ENCODE measurements at regions not wholly inside any gene's neighbourhood (a gene's known extent, or its start where the extent isn't known, plus 50 kb on each side); places are given as distances from the start of the nearest gene placed in this dataset.
"Not testable (repeated sequence)": the region's sequence is repeated elsewhere in the genome, so short reads cannot be mapped to it uniquely, and the experiment has no call there.

DNA sequence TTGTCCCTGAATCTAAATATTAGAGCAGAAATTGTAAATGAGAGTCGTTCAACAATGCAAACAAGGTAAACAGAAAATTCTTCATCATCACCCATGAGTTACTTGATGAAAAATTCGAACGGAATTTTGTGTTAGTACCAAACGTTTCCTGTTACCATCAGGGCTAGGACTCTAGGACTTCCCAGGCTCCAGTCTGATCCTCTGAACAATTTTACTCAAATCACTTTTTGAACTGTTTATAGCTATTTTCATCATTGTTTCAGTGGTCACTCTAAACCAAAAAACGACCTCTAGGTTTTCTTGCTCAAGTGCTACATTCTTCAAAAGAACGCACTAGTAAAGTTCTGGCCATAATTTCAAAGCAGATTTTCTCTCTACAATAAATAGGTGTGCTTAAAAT, 273.3 kb downstream of the MREG start:
- DNase-seq: no peak

DNA sequence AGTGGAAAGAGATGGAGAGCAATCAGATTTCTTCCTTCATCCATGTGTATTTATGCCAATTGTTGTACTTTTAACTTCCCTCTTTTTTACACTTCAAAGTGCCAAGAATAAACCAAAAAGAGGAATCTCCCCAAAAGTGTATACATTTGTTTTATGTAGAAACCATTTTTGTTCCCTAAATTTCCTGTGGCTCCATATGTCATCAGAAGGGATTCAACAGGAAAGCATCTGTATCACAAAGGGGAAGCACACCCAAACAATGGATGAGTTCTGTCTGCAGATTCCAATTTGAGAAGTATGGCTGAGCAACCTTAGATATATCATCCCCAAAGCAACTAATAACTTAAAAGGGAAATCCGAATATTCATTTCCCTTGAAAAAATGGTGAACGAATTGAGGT, 275.0 kb downstream of the MREG start:
- DNase-seq: no peak

DNA sequence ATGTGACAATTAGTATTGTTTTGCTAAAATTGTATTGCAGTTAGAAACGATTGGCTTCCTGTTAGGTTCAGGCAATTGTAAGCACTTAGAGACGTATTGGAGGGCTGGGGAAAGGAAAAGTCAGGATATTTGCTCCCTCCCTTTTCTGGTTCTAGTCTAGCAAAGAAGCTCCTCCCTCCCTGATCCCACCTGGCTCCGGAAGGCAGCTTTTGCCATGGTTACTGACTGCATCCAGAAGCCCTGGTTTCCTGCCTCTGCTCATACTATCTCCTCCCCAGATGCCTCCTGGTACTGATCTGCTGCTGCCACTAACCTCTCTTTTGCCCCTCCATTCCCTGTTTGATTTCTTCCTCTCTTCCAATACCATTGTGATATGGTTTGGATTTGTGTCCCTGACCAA, 275.9 kb downstream of the MREG start:
- no peak for DNase-seq

DNA sequence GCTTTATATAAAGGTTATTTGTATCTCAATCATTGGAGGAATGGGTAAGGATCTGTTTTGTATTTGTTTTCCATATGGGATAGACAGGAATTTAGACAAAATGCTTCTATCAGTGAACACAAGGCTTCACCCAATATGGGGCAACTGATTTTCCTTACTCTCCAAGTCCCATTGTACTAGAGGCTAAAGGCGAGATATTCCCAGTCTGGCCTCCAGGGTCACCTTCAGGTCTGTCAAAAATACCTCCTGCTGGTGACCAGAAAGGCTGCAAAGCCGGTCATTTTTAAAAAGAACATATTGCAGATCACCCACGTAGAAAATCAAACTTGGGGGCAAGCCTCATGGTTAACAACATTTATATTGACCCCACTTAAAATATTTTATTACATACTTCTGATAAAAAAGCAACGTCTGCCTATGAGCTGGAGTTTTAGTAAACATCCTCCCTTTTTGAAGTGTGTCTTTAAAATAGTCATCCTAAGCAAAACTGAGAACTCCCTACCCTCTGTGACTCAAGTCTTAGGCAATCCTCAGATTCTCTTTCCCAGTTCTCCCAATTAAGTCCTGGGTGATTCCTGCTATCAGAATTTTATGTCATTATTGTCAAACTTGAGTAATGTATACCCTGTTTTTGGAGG, 276.6 kb downstream of the MREG start:
- DNase-seq: no peak

DNA sequence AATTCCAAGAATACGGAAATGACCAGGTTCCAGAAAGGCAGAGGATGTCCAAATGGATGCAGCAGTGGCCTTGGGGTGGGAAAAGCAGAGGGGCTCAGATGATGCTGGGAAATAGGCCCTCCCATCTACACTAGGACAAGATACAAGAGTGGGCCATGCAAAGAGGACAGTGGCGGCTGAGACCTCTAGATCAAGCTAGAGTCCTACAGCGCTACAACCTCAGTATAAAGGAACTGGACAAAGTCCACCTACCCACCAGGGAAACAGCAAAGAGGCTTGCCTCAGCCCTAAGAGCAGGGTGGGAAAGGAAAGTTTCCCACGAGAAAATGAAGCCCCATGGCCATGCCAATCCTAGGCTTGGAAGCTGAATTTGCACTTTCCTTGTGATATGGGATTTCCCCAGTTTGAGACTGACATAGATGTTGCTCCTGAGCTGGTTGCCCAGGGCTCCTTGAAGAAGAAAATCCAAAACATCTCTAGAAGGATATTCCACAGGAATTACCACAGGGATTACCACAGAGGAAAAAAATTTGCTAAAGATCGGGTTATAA, 282.2 kb downstream of the MREG start:
- DNase-seq: no peak

DNA sequence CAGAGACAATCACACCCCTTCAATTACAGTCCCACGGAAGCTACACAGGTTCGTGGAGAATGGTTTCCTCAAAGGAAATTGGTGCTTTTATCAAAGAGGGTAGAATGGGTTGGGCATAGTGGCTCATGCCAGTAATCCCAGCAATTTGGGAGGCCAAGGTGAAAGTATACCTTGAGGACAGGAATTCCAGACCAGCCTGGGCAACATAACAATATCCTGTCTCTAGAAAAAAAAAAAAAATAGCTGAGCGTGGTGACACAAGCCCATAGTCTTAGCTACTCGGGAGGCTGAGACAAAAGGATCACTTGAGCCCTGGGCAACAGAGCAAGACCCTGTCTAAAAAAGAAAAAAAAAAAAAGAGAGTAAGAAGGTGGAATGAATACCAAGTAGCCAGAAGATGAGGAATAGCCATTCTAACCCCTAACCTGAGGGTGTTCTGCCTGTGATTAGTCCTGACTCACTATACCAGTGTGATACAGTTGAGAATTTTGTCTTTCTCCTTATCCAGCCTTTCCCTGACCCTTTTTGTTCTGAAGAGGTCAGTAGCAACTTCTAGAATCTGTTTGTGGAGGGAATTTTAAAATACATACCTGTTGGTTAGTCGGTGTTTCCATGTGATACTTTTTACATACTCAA, 283.2 kb downstream of the MREG start:
- DNase-seq: no peak

DNA sequence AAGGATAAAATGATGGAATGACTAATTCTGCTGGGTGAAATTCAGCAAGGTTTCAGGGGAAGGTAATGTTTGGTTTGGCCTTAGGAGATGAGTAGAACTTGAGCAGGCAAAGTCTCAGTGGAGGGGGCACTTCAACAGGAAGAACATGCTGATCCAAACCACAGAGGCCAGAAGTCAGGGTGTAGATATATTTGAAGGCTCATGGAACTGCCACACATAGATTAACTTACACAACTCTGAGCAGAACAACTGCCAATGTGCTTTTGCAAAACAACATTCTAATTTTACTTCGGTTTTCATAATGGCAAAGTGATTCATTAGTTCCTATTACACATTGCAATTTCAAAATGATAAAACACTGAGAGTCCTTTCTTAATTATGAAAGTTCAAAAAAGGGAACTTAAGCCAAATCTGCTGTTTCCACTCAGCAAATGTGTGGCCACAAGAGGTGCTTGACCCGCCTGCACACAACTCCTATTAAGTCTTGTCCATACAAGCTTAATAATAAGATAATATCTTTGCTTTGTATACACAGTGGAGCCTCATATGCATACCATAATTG, 284.8 kb downstream of the MREG start:
- no peak for DNase-seq

DNA sequence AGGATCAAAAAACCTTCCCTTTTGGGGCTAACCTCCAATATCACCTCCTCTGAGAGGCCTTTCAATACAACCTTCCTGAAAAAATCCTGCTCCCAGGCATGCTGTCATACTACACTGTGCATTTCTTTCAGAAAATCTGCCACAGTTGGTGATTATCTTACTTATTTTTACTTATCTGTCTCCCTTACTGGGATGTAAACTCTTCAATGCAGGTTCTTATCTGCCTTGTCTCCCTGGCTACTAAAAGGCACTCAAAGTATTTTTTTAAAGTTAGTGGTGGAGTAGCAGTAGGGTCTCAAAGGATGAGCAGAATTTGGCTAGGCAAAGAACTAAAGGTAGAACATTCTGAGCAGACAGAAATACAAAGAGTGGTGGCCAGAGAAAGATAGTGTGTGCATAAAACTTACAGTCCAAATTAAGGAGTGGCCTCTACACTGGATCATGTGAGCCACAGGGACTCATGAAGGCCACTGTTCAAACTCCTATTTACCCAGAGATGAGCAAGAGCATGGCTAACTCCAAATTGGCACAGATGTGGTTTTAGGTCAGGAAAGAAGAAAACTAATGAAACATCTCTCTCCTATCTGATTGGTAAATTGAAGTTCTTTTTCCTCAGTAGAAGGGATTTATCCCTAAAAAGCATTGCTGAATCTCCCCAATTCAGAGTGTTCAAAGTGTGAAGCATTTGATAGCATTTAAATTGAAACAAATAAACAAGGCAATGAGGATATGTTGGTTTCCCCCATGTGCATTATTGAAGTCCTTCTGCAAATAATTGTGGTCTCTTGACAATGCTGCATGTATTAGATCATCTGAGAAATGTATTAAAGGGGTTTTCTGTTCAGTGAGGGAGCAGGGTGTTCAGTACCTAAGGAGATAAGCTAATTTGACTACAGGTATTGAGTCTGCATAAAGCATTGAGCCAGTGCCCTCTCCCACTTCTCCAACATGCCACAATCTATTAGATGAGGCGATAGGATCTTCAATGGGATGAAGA, 285.5 kb downstream of the MREG start:
- DNase-seq: no peak

DNA sequence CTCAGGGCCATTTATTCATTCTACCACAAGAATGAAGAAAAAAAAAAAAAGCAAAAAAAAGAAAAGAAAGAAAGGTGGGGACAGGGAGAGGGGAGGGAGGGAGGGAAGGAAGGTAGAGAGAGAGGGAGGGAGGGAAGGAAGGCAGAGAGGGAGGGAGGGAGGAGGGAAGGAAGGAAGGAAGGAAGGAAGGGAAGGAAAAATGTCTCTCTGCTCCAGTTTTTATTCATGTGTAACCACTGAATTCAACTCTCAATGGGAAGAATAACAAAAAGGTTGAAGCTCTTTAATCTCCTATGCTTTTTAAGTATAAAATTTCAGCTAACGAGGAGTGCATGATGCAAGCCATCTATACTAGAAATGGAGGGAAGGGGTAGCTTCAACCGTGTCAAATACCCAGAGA, 287.3 kb downstream of the MREG start:
- no peak for DNase-seq

DNA sequence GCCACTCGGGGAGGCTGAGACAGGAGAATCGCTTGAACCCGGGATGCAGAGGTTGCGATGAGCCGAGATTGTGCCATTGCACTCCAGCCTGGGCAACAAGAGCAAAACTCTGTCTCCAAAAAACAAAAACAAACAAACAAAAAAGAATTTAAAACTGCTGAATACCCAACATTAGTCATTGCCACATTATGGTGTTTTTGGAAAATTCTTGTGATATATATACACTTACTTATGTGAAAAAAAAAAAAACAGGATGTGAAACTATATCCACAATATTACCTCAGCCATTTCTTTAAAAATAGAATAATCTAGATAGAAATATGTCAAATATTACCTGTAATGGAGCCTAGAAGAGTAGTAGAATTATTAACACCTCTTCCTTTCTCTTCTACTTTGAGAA, 288.3 kb upstream of the FN1 start:
- DNase-seq: no peak

DNA sequence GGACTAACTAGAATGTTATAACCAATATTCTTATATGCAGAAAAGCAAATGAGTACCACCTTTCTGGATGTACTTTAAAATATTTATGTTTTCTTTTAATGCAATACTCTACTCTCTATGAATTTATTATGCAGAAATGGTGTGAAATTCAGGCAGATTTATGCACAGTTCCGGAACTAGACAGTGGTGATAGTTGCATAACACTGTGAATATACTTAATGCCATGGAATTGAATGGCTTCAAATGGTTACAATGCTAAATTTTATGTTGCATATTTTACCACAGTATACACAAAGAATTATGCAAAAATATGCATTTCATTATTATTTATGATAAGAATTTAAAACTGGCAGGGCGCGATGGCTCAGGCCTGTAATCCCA, 287.8 kb upstream of the FN1 start:
- DNase-seq: no peak

DNA sequence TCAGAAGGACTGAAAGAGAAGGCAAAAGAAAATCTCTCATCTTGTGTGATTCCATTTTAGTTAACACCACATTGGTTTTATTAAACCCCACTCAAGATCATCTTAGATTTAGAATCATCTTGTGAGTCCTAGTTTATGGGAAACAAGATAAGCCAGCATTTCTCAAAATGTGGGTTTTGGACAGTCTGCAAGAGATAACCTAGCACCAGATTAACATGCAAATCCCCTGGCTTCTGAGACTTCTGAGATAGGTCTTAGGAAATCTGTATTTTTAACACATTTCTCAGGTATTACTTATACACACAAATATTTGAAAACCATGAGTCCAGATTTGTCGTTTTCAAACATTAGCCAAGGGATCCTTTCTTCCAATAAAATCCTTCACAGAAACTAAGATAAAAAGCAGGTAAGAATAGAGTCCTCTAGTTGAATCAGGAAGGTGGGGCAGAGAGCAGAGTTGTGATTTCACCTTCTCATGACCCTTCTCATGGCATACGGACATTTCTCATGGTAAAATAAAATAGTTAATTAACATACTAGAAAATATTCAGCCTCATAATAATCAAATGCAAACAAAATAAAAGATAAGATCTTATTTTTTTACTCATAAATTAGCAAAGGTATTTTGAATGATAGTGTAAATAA, 287.2 kb upstream of the FN1 start:
- no peak for DNase-seq

DNA sequence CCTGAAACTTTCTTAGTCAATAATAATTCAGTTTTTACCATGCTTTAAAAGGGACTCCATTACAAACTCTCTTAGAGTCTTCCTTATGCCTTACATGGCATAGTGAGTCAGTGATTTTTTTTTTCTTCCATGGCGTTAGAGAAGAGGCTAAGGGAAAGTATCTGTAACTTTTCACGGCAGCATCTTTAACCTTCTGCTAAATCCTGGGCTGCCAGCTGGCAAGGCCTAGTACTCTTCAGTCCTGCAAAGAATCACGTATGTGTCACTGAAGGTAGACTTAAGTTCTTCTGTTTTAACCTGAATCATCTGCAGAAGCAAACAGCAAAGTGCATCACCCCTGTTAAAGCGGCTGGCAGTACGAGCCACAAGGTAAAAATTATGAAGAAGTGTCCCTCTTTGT, 286.3 kb upstream of the FN1 start:
- DNase-seq: no peak

DNA sequence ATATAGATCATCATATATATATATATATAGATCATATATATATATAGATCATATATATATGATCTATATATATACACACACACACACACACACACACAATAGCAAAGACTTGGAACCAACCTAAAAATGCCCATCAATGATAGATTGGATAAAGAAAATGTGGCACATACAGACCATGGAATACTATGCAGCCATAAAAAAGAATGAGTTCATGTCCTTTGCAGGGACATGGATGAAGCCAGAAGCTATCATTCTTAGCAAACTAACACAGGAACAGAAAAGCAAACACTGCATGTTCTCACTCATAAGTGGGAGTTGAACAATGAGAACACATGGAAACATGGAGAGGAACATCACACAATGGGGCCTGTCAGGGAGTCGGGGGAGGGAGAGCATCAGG, 285.6 kb upstream of the FN1 start:
- not testable (repeated sequence) for DNase-seq

DNA sequence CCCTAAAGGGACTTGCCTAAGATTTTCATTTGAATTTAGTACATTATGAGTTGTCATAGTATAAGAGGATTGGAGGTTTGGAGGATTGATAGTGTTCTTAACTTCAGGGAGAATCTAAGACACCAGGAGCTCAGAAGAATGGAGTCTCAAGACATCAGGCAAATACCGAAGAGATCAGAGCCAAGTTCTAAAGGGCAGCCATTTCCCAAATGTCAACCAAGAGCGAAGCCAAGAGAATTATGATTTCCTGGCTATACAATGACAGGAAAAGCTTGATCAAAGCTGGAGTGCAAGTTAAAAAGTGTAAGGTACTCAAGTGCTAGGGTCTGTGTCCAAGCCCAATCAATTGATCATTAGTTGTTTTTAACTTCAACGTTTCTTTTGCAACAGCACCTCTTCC, 283.0 kb upstream of the FN1 start:
- DNase-seq: no peak

DNA sequence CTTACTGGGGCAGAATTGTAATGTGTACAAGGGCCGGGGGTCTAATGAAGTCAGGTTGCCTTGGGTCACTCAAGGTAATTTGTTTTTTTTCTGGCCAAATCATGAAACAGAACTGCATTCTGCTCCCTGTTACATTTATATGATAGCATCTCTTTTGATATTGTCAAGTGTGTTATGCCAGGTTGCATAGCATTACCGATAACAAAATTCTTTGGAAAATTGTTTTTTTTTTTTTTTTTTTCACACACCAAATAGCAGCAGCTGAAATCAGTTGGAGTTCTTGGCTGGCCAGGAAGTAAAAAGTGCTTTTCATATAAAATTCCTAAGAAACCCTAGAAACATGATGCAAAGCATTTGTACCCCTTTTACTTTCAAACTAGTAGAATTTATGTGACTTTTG, 282.6 kb upstream of the FN1 start:
- no peak for DNase-seq

DNA sequence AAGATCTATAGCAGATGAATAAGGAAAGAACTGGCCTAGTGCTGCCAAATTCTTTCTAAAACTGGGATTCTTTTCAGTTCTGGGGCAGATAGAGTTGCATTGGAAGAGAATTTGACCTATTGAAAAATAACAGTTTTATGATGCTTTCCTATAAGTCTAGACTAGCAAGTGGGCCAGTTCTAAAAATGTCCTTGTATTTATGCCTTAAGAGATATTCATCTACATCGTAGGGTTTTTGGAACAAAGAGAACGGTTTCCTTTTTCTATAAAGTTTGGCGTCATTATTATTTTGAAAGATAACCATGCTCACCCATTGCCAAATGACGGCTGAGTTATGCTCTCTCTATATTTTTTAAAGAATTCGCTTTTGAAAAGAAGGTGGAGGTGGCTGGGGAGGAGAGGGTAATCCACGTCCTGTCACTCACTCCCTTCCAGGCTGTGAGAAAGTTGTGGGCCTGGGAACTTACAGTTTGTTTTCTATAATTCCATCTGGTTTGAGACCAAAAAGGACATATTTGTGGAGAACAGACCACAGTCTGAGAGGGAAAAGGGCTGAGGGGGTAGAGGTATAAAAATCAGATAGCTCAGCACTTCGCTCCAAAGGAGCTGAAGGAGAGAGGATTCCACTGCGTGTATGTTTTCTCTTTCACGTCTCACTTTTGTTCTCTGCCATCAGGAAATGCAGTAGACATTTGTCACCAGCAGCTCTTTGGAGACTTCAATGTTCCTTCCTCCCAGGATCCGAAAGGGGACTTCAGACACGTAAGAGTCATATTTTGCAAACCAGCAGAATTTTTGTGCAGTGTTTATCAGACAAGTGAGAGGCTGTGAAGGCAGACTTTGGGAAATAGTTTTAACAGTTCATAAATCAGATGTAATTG, 281.9 kb upstream of the FN1 start:
- DNase-seq: no peak

DNA sequence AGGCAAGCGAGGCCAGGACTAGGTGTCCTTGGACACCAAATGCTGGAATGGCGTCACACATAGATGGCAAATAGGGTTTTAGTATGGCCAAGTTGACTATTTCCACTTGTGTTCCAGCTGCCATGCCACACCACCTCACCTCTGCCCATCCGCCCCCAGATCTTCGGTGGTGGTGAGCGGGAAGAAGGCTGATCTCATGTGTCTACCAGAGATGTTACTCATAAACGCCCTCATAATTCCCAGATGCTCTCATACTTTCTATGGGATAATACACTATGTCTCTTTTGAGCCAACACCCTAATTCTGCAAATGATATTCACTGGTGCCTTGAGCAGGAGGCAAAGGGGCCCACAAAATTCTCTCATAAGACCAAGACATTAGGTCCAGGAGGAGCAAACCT, 281.1 kb upstream of the FN1 start:
- DNase-seq: no peak

DNA sequence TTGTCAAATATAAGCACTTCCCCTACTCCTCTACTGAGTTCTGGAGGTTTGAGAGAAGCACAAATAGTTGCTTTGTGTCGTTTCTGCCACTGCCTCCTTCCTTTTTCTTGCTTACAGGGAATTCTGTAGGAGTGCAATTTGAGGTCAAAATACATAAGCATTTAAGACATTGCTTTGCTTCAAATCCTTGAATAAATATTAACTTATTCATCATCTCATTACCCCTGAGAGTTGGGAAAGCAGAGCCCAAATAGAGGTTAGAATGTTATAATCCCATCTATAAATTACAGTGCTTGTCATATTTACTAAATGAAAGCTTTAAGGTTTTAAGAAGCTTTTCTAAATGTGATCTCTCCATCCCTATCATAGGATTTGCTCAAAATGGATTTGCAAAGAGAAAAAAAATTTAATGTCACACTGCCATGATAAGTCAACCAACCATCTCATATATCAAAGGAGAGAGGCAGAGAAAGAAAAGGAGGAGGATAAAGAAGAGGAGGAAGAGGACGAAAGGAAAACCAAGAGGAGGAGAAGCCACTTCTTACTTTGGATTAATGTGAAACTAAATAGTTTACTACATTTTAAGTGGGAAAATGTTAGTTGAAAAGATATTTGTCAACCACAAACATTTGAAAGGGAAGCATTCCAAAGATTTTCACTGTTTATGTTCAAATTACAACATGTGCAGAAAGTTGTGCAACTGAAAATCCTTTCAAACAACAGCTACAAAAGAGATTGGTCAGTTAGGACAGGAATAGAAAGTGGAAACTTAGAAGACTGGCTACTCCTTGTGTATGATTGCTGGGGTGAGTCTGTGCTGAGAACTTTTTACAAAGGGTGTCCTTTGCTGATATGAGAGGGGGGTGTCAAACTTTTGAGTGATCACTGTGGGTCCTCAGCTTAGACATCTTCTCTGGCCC, 277.3 kb upstream of the FN1 start:
- no peak for DNase-seq

DNA sequence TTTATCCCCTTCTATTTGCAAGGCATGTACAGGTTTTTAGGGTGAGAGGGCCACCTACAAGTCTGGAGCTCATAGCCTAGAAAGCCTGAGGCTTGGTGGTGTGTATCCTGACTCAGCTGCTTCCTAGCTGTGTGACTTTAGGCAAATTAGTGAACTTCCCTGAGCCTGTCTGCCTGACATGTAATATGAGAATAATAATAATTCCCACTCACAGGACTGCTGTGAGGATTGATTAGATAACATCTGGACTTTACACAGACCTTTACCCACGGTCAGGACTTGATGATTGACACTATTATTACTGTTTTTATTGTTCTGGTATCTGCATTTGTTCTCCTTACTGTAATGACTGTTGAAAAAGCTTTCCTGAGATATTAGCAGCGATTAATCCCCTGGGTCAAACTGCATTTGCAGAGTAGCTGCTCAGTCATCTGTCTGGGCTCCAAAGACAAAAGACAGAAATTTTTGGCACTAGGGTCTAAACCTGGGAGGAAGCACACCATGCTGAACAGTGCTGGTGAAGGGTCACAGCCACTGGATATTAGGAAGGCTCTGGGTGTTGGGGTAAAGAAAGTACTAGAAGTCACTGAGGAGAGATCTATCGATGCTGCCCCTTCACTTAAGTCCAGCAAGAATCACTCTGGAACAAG, 276.5 kb upstream of the FN1 start:
- no peak for DNase-seq

Measured in NCI-H1417 treated with DMSO at 0.1 percent for 48 hours (cell line).